ENCODE measurements at regions not wholly inside any gene's neighbourhood (a gene's known extent, or its start where the extent isn't known, plus 50 kb on each side); places are given as distances from the start of the nearest gene placed in this dataset.

GRCh38 chr1:194233069-194233468, 1046.7 kb upstream of the B3GALT2 start:
- Histone ChIP-seq H4K20me1 (ENCODE audit: insufficient read depth) (no peaks in the 10 kb centered on the region), H3K79me2 (ENCODE audit: low read depth) (no peaks in the 10 kb centered on the region), H3K27me3 (ENCODE audit: insufficient read depth, low read depth) (no peaks in the 10 kb centered on the region), H3K9me3 (ENCODE audit: insufficient read depth, low read depth) (no peaks in the 10 kb centered on the region), H3K27ac (no peak overlapping the region), H2AFZ (no peak overlapping the region), H3K36me3 (ENCODE audit: low read depth) (no peaks in the 10 kb centered on the region), H3K4me2 (no peak overlapping the region), H3K4me3 (no peak overlapping the region), H3F3A (ENCODE audit: insufficient read depth, low read depth) (no peaks in the 10 kb centered on the region), H3K9me2 (ENCODE audit: insufficient read depth) (0 out of 2 replicates have a peak, but pooled peaks cover 3% of the 10 kb centered on the region), H3K4me1 (replicated peaks; ENCODE audit: insufficient read depth) (peaks cover 7% of the 10 kb centered on the region; the same call in 1 of the 2 replicates)
- DNase-seq, result no peak
- POLR2A ChIA-PET (ENCODE audit: unreplicated experiment), result no interaction called here
- TF ChIP-seq EZH2 (IDR thresholded peaks at IDR 0.05; ENCODE audit: low read depth), result no peak
- CTCF ChIA-PET, result no interaction called here
- BruUV-seq (replicated peaks), result no TSS peak
- intact Hi-C loops (cut with micrococcal nuclease; ENCODE audit: unreplicated experiment), result no loop called here

GRCh38 chr1:194230351-194231144, 1044.1 kb upstream of the B3GALT2 start:
- TF ChIP-seq EZH2 (IDR thresholded peaks at IDR 0.05; ENCODE audit: low read depth), result no peak
- no peak for TF ChIP-seq CTCF (conservative IDR thresholded peaks at IDR 0.05)
- Histone ChIP-seq H3F3A (ENCODE audit: insufficient read depth, low read depth) (no peaks in the 10 kb centered on the region), H3K79me2 (ENCODE audit: low read depth) (no peaks in the 10 kb centered on the region), H3K4me2 (no peak overlapping the region), H3K36me3 (ENCODE audit: low read depth) (no peaks in the 10 kb centered on the region), H3K4me3 (no peak overlapping the region), H4K20me1 (ENCODE audit: insufficient read depth) (no peaks in the 10 kb centered on the region), H3K4me1 (replicated peaks; ENCODE audit: insufficient read depth) (peaks cover 7% of the 10 kb centered on the region; the same call in 1 of the 2 replicates), H3K27ac (no peak overlapping the region), H2AFZ (no peak overlapping the region), H3K9me3 (ENCODE audit: insufficient read depth, low read depth) (no peaks in the 10 kb centered on the region), H3K27me3 (ENCODE audit: insufficient read depth, low read depth) (no peaks in the 10 kb centered on the region), H3K9me2 (ENCODE audit: insufficient read depth) (0 out of 2 replicates have a peak, but pooled peaks cover 3% of the 10 kb centered on the region)
- ChIA-PET POLR2A (ENCODE audit: unreplicated experiment) (no interaction called here), CTCF (no interaction called here)
- no peak for DNase-seq
- intact Hi-C loops (cut with micrococcal nuclease; ENCODE audit: unreplicated experiment), result no loop called here
- no TSS peak for BruUV-seq (replicated peaks)

- CTCF ChIA-PET, result interaction anchor here (0.6 kb wide), 1 partner anchor 15 kb away, joined by 3 read pairs; no protein-coding TSS in a partner anchor
- Histone ChIP-seq H3K4me2 (no peak overlapping the region), H3K36me3 (ENCODE audit: low read depth) (no peaks in the 10 kb centered on the region), H3K79me2 (ENCODE audit: low read depth) (no peaks in the 10 kb centered on the region), H3K27ac (no peak overlapping the region), H3K27me3 (ENCODE audit: insufficient read depth, low read depth) (no peaks in the 10 kb centered on the region), H3K4me3 (no peak overlapping the region), H2AFZ (no peak overlapping the region), H3K9me3 (ENCODE audit: insufficient read depth, low read depth) (no peaks in the 10 kb centered on the region), H3F3A (ENCODE audit: insufficient read depth, low read depth) (no peaks in the 10 kb centered on the region), H3K4me1 (replicated peaks; ENCODE audit: insufficient read depth) (peaks cover 6% of the 10 kb centered on the region; the same call in 1 of the 2 replicates), H3K9me2 (ENCODE audit: insufficient read depth) (0 out of 2 replicates have a peak, but pooled peaks cover 3% of the 10 kb centered on the region), H4K20me1 (ENCODE audit: insufficient read depth) (no peaks in the 10 kb centered on the region)
- DNase-seq, result no peak
- no TSS peak for BruUV-seq (replicated peaks)
- intact Hi-C loops (cut with micrococcal nuclease; ENCODE audit: unreplicated experiment), result no loop called here
- TF ChIP-seq CTCF (conservative IDR thresholded peaks at IDR 0.05), result no peak
- TF ChIP-seq EZH2 (IDR thresholded peaks at IDR 0.05; ENCODE audit: low read depth), result no peak
- POLR2A ChIA-PET (ENCODE audit: unreplicated experiment), result no interaction called here
These were observed 1042.0 kb upstream of the B3GALT2 start for GRCh38 chr1:194228427-194228826.

Data from PC-9 (cell line).